Breast epithelium (tissue), 3 donors: ENCODE measurements at regions not wholly inside any gene's neighbourhood (a gene's known extent, or its start where the extent isn't known, plus 50 kb on each side); places are given as distances from the start of the nearest gene placed in this dataset.

Experiments used
- CTCF ChIP-seq, 3 donors: fragments of 450-650 bp; IDR thresholded peaks; one replicate each; pipeline ENCODE4 v1.5.1; 2016 to 2017; ENCODE audit warnings: antibody characterized with exemption in 3 of 3, mild to moderate bottlenecking in 3 of 3, moderate library complexity in 3 of 3
- POLR2AphosphoS5 ChIP-seq, 3 donors: sonication (generic); formaldehyde crosslinking; IDR thresholded peaks; one replicate each; pipeline ENCODE4 v1.6.1; 2017; ENCODE audit warnings: antibody characterized with exemption in 3 of 3

- TF ChIP-seq CTCF (IDR thresholded peaks at IDR 0.05) (no peak), POLR2AphosphoS5 (IDR thresholded peaks at IDR 0.05) (no peak)
Observed at GRCh38 chr11:69575296-69576068, 65.5 kb upstream of the CCND1 start.
